Epithelial cell of esophagus (primary cell): ENCODE measurements at regions not wholly inside any gene's neighbourhood (a gene's known extent, or its start where the extent isn't known, plus 50 kb on each side); places are given as distances from the start of the nearest gene placed in this dataset.
A peak's percentile ranks its signal among the peaks of the same experiment; 100 is the strongest.

Experiments used
- DNase-seq: peaks from one replicate; pipeline ENCODE4 v3.0.0; 2010; ENCODE audit warnings: low read depth
- H3K4me3 ChIP-seq: 2 replicates; pipeline ENCODE4 v1.5.1; 2011; ENCODE audit warnings: mild to moderate bottlenecking, low read length, control low read depth
- TF ChIP-seq, protein P1 (sequence below): IDR thresholded peaks from 2 replicates; pipeline ENCODE4 v1.5.1; 2011; ENCODE audit warnings: low read depth, mild to moderate bottlenecking, low read length, control low read depth, inconsistent platforms; ENCODE audit not compliant: insufficient read depth; ENCODE audit errors: missing control alignments

DNA sequence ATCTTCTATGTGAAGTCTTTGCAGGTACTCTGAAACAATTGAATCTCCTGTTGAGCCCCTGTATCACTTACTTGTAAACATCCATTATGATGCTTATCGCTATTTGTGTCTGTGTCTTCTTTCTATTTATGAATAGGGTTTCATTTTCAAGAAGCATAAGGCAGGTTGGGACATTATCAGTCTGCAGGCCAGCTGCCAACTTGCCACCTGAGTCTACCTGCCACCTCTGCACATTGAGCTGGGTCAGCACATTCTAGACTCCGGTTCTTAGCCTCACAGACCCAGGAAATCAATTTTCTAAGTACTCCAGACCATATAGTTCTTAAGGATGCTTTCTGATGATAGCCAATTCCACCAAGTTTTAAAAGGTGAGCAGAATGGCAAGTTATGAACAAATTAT, 105.7 kb upstream of the MCTP2 start:
- no peak for DNase-seq
- H3K4me3 ChIP-seq: no peak overlapping the region
- TF ChIP-seq, protein P1, sequence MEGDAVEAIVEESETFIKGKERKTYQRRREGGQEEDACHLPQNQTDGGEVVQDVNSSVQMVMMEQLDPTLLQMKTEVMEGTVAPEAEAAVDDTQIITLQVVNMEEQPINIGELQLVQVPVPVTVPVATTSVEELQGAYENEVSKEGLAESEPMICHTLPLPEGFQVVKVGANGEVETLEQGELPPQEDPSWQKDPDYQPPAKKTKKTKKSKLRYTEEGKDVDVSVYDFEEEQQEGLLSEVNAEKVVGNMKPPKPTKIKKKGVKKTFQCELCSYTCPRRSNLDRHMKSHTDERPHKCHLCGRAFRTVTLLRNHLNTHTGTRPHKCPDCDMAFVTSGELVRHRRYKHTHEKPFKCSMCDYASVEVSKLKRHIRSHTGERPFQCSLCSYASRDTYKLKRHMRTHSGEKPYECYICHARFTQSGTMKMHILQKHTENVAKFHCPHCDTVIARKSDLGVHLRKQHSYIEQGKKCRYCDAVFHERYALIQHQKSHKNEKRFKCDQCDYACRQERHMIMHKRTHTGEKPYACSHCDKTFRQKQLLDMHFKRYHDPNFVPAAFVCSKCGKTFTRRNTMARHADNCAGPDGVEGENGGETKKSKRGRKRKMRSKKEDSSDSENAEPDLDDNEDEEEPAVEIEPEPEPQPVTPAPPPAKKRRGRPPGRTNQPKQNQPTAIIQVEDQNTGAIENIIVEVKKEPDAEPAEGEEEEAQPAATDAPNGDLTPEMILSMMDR: no peak

DNA sequence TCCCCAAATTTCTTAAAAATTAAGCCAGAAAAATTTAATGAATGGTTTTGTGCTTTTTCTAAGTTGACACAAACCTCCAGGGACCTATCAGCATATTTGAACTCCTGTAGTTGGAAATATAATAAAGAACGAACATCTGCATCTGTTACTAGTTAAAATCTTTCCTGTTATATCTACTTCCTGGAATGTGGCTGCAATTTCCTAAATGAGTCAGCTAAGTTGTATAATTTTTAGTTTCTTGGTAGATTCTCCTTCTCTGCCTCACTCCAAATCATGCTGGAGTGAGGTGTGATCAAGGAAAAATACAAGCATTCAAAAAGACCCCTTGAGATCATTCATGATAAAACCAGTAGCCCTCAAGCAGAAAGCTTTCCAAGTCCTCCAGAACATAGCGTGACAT, 106.2 kb upstream of the MCTP2 start:
- DNase-seq: no peak
- no peak overlapping the region for H3K4me3 ChIP-seq
- TF ChIP-seq, protein P1: no peak

DNA sequence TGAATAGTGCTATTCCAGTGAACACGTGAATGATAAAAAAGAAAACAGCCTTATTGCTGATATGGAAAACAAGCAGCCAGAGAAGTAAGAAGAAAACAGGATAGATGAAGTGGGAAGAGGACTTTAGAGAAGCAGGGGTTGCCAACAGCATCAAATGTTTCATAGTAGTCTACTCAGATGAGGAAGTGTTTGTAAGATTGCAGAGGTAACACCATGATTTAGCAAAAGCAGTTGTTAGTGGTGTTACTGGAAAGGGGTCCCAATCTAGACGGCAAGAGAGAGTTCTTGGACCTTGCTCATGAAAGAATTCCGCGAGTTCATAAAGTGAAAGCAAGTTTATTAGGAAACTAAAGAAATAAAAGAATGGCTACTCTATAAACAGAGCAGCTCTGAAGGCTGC, 108.8 kb upstream of the MCTP2 start:
- DNase-seq: no peak
- TF ChIP-seq, protein P1: no peak

DNA sequence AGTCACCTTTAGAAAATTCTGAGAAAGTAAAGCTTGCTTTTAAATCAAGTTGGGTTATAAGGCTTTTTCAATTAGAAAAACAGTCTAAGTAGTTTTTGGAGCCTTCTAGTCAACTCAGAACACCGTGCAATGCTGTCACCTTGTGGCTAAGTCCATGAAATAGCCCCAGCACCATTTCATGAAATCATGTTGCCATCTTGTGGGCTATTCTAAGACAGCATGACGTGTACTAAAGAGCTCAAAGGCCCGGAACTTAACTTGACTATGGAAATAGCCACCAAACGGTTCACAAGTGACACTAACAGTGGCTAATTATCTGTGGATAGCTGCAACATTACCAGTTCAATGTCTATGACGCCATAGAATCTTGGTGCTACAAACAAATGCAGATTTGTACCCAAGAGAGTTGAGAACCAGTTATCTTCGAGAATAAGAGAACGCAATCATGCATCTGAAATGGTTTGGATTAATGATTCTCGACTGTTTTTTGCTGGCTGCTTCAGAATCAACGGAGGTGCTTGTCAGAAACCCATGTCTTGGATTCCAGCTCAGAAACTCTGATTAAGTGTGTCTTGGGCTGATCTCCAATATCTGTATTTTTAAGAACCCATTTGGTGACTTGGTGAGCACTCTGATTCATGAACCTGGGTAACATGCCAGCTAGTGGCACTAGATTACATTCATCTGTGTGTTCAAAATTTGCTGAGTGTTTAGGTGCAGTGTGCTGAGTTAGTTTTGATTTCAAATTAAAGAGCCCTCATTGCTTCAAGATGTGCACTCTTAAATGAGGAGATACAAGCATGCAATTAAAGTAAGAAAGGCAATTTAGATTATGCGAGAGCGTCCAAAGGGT, 111.2 kb upstream of the MCTP2 start:
- H3K4me3 ChIP-seq: no peak overlapping the region
- peak; percentile 91 for DNase-seq
- TF ChIP-seq, protein P1: peak; percentile 100

More for the DNA sequence above, 108.8 kb upstream of the MCTP2 start:
- H3K4me3 ChIP-seq: no peak overlapping the region

DNA sequence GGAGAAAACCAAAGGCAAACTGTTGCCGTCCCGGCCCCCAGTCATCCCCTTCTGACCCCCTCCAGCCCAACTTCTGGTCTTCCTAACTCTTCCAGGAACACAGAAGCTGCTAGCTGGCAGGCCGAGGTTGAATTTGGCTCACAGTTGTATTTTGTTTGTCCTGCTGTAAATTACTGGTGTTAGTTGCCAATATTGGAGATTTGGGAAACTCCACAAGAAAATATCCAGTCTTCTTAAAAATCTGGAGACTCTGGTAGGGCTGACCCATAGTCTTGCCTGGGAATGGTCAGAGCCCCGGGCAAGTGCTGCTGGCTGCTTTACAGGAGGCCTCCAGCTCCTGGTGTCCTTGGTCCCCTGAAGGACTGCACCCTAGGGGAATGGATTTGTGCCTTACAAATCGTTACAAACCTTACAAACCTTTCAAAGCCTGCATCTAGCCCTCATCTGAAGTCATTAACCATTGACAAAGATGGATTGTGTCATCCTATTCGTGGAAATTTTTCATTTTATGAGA, 112.0 kb upstream of the MCTP2 start:
- H3K4me3 ChIP-seq: no peak overlapping the region
- no peak for DNase-seq
- TF ChIP-seq, protein P1: no peak

DNA sequence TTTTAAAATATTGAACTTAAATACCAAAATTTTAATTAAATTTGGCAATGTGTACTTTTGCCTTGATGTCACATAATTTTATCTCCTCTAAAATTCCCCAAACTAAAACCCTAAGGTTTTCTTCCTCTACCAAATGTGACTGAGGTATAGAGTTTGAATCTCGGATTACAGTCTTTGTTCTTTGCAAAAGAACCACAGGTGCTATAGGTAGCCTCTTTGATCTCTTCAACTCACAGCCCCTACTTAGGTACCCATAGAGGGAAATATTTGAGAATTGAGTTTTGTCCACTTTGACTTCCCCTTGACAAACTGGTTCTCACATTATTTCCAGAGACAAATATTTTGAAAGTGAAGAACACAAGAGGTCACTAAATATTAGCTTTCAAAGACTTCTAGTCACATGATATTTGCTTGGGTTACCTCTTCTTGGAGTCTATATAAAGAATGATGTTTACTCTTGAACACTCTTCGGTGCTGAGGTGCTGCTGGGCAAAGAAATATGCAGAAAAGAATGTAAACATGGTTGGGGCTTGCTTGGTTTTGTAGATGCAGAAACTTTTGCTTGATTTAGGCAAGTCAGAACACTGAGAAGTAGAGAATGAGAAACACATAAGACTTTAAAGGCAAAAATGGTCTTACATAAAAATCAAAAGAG, 120.8 kb upstream of the MCTP2 start:
- no peak overlapping the region for H3K4me3 ChIP-seq
- TF ChIP-seq, protein P1: no peak
- DNase-seq: peak; percentile 57

DNA sequence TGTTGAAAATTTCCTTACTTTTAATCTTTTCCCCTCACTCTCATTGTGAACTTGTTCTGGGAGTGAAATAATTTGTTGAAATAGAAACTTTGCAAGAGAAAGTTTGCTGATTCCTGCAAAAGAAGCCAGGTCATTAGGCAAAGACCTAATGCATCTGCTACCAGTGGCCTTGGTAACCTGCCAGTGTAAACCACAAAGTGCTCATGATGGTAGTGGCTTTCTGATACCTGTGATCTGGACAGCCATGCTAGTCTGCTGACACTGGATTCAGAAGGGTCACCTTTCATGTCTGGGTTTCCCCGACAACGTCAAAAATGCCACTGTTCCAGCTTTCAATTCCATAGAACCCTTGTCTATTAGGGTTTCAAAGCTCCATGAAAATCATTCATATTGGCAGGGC, 123.7 kb upstream of the MCTP2 start:
- no peak overlapping the region for H3K4me3 ChIP-seq
- DNase-seq: no peak
- TF ChIP-seq, protein P1: no peak
